Endothelial cell of umbilical vein (primary cell): ENCODE measurements at regions not wholly inside any gene's neighbourhood (a gene's known extent, or its start where the extent isn't known, plus 50 kb on each side); places are given as distances from the start of the nearest gene placed in this dataset.

ENCODE experiments used
- BruUV-seq: library from RNA; stranded (reverse); fragments of 400-500 nt; replicated peaks from 2 replicates; lab custom pipeline; 2021; lab: Mats Ljungman, UMichigan
- CTCF ChIA-PET: fragments of 300-600, 350-600 bp; sonication (Branson Sonifier 250); formaldehyde crosslinking; loops from one replicate; lab custom pipeline; 2021; ENCODE audit warnings: antibody characterized with exemption, inconsistent platforms; lab: Charles Lee
- POLR2A ChIA-PET: fragments of 300-600, 350-600 bp; sonication (Branson Sonifier 250); formaldehyde crosslinking; loops from one replicate; lab custom pipeline; 2021; ENCODE audit warnings: antibody characterized with exemption, inconsistent platforms; lab: Charles Lee
- DNase-seq: peaks from one replicate; pipeline ENCODE4 v3.0.0-alpha.2; 2011; ENCODE audit warnings: low read depth, low spot score
- FAIRE-seq: peaks from 2 replicates; lab custom pipeline; 2011; peaks lifted over from hg19 to GRCh38; lab: Jason Lieb, UNC
- H2AFZ ChIP-seq: 2 replicates; pipeline ENCODE4 v1.6.0; 2012; ENCODE audit warnings: low read depth, low read length, control low read depth, inconsistent platforms
- H3K27ac ChIP-seq: 2 replicates; pipeline ENCODE4 v1.5.1; 2011; ENCODE audit warnings: low read depth, mild to moderate bottlenecking, control low read depth, low read length, moderate library complexity; ENCODE audit not compliant: insufficient read depth
- H3K27me3 ChIP-seq, 2 experiments: 2 replicates each; pipeline versions ENCODE4 v1.6.0 to v1.6.1; 2011; ENCODE audit warnings: low read length in 2 of 2, mixed read lengths in 1 of 2; ENCODE audit not compliant: control insufficient read depth in 2 of 2, insufficient read depth in 2 of 2
- H3K36me3 ChIP-seq, 2 experiments: 2 replicates in 1 of 2; 3 replicates in 1 of 2; pipeline ENCODE4 v1.5.1; 2011; ENCODE audit warnings: low read length in 2 of 2, mild to moderate bottlenecking in 1 of 2, moderate library complexity in 1 of 2; ENCODE audit not compliant: control insufficient read depth in 2 of 2, insufficient read depth in 2 of 2; ENCODE audit errors: extremely low read depth in 1 of 2
- H3K4me1 ChIP-seq: 3 replicates; pipeline ENCODE4 v1.5.1; 2011; ENCODE audit warnings: mild to moderate bottlenecking, low read length; ENCODE audit not compliant: control insufficient read depth, insufficient read depth; ENCODE audit errors: extremely low read depth
- H3K4me2 ChIP-seq: 2 replicates; pipeline ENCODE4 v1.6.1; 2011; ENCODE audit warnings: low read length, control low read depth, mixed read lengths; ENCODE audit not compliant: insufficient read depth
- H3K4me3 ChIP-seq, 3 experiments: fragments of 200-600 bp in 1 of 3; sonication (generic), shearing (Covaris generic) in 1 of 3; replicated peaks in 1 of 3; 2 replicates each; pipeline ENCODE4 v1.5.1; 2011 to 2016; ENCODE audit warnings: control low read depth in 3 of 3, low read length in 3 of 3, mild to moderate bottlenecking in 2 of 3, inconsistent platforms in 1 of 3, low read depth in 1 of 3, moderate library complexity in 1 of 3; ENCODE audit not compliant: insufficient read depth in 1 of 3
- H3K79me2 ChIP-seq: 2 replicates; pipeline ENCODE4 v1.6.0; 2012; ENCODE audit warnings: low read length, inconsistent platforms; ENCODE audit not compliant: control insufficient read depth, insufficient read depth
- H3K9ac ChIP-seq: replicated peaks from 2 replicates; pipeline ENCODE3; 2011; ENCODE audit warnings: low read length, control low read depth; ENCODE audit not compliant: insufficient read depth; ENCODE audit errors: extremely low read depth
- H3K9me1 ChIP-seq: replicated peaks from 3 replicates; pipeline ENCODE4 v1.6.0; 2011; ENCODE audit warnings: mild to moderate bottlenecking, low read length; ENCODE audit not compliant: control insufficient read depth, insufficient read depth; ENCODE audit errors: extremely low read depth
- H3K9me3 ChIP-seq: replicated peaks from 2 replicates; pipeline ENCODE4 v1.5.1; 2012; ENCODE audit warnings: low read length, inconsistent platforms; ENCODE audit not compliant: control insufficient read depth, insufficient read depth
- H4K20me1 ChIP-seq: replicated peaks from 2 replicates; pipeline ENCODE3; 2011; ENCODE audit warnings: mild to moderate bottlenecking, low read length; ENCODE audit not compliant: control insufficient read depth, insufficient read depth; ENCODE audit errors: extremely low read depth
- EZH2 ChIP-seq: IDR thresholded peaks from 2 replicates; pipeline ENCODE4 v1.6.1; 2012; ENCODE audit warnings: borderline replicate concordance, low read depth, mild to moderate bottlenecking, moderate library complexity, low read length, inconsistent platforms; ENCODE audit not compliant: severe bottlenecking
- FOS ChIP-seq: IDR thresholded peaks from 2 replicates; pipeline ENCODE4 v1.6.1; 2011; ENCODE audit warnings: mild to moderate bottlenecking, low read length, moderate library complexity, borderline replicate concordance; ENCODE audit not compliant: insufficient read depth
- GATA2 ChIP-seq: IDR thresholded peaks from 2 replicates; pipeline ENCODE4 v1.7.0; 2011; ENCODE audit warnings: low read depth, mild to moderate bottlenecking, moderate library complexity, mixed read lengths, low read length; ENCODE audit not compliant: insufficient read length, insufficient read depth
- JUN ChIP-seq: IDR thresholded peaks from 2 replicates; pipeline ENCODE4 v1.6.1; 2011; ENCODE audit warnings: borderline replicate concordance, low read depth; ENCODE audit not compliant: insufficient read length, insufficient read depth
- MYC ChIP-seq: IDR thresholded peaks from one replicate; pipeline ENCODE4 v1.6.1; 2011; ENCODE audit warnings: mild to moderate bottlenecking, low read depth, low read length
- POLR2A ChIP-seq: IDR thresholded peaks from 2 replicates; pipeline ENCODE4 v1.6.1; 2012; ENCODE audit warnings: low read depth, mild to moderate bottlenecking, control low read depth, low read length
- POLR2AphosphoS5 ChIP-seq: IDR thresholded peaks from 2 replicates; pipeline ENCODE4 v1.6.1; 2012; ENCODE audit warnings: low read depth, mild to moderate bottlenecking, control low read depth, low read length, moderate library complexity; ENCODE audit not compliant: insufficient read depth
- dilution Hi-C: fragments of 300-500 bp; cut with MboI; formaldehyde crosslinking; loops from one replicate; pipeline ENCODE4 v1.15.0; 2019; ENCODE audit warnings: low sequenced_read_pairs; ENCODE audit not compliant: extremely low pct_ligation_motif_present
- intact Hi-C: fragments of 100-400 bp; cut with micrococcal nuclease; formaldehyde crosslinking; loops from one replicate; pipeline ENCODE4 v1.10.0; 2022
- TF ChIP-seq, protein P1 (sequence below): IDR thresholded peaks from 2 replicates; pipeline ENCODE4 v1.6.1; 2011; ENCODE audit not compliant: insufficient read depth, insufficient read length
- TF ChIP-seq, protein P2 (sequence below), 2 donors: IDR thresholded peaks; 1 replicate in 1 of 2; 2 replicates in 1 of 2; pipeline ENCODE4 v1.5.1; 2011; ENCODE audit warnings: low read length in 2 of 2, mild to moderate bottlenecking in 2 of 2, moderate library complexity in 2 of 2, control low read depth in 1 of 2, inconsistent platforms in 1 of 2, low read depth in 1 of 2; ENCODE audit not compliant: insufficient read depth in 1 of 2; ENCODE audit errors: extremely low read depth in 1 of 2

GRCh38 chr3:29092348-29092747 is 188.5 kb upstream of the RBMS3 start:
- H3K27ac ChIP-seq = peak overlapping the region; percentile 49
- H3K27me3 ChIP-seq = no peaks in the 10 kb centered on the region
- TF ChIP-seq GATA2 (no peak), EZH2 (no peak), POLR2AphosphoS5 (no peak)
- no peaks in the 10 kb centered on the region for H3K9me1 ChIP-seq
- peaks cover 16% of the 10 kb centered on the region for H3K4me1 ChIP-seq
- H3K9me3 ChIP-seq = no peaks in the 10 kb centered on the region
- ChIA-PET CTCF (no interaction called here), POLR2A (no interaction called here)
- intact Hi-C loops (loop anchor here (5.0 kb wide), 1 partner anchor 35 kb away; no protein-coding TSS in a partner anchor), dilution Hi-C loops (no loop called here)
- DNase-seq (no peak), FAIRE-seq (no peak)
- no peak overlapping the region for H3K4me3 ChIP-seq
- H3K36me3 ChIP-seq = no peaks in the 10 kb centered on the region
- H3K9ac ChIP-seq = no peak overlapping the region
- H3K4me2 ChIP-seq = no peak overlapping the region
- no peaks in the 10 kb centered on the region for H4K20me1 ChIP-seq
- BruUV-seq = no TSS peak
- no peaks in the 10 kb centered on the region for H3K79me2 ChIP-seq
- no peak overlapping the region for H2AFZ ChIP-seq

- Histone ChIP-seq H3K79me2 (no peaks in the 10 kb centered on the region), H3K27ac (no peak overlapping the region), H3K27me3 (no peaks in the 10 kb centered on the region), H3K4me2 (no peak overlapping the region), H3K36me3 (no peaks in the 10 kb centered on the region), H3K9ac (no peak overlapping the region), H2AFZ (no peak overlapping the region), H3K9me3 (no peaks in the 10 kb centered on the region), H3K4me3 (no peak overlapping the region), H3K9me1 (no peaks in the 10 kb centered on the region), H4K20me1 (no peaks in the 10 kb centered on the region), H3K4me1 (no peaks in the 10 kb centered on the region)
- TF ChIP-seq MYC (no peak), EZH2 (no peak), POLR2A (no peak), FOS (no peak), POLR2AphosphoS5 (no peak), JUN (no peak)
- TF ChIP-seq, protein P1, sequence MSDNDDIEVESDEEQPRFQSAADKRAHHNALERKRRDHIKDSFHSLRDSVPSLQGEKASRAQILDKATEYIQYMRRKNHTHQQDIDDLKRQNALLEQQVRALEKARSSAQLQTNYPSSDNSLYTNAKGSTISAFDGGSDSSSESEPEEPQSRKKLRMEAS = no peak
- TF ChIP-seq, protein P2, sequence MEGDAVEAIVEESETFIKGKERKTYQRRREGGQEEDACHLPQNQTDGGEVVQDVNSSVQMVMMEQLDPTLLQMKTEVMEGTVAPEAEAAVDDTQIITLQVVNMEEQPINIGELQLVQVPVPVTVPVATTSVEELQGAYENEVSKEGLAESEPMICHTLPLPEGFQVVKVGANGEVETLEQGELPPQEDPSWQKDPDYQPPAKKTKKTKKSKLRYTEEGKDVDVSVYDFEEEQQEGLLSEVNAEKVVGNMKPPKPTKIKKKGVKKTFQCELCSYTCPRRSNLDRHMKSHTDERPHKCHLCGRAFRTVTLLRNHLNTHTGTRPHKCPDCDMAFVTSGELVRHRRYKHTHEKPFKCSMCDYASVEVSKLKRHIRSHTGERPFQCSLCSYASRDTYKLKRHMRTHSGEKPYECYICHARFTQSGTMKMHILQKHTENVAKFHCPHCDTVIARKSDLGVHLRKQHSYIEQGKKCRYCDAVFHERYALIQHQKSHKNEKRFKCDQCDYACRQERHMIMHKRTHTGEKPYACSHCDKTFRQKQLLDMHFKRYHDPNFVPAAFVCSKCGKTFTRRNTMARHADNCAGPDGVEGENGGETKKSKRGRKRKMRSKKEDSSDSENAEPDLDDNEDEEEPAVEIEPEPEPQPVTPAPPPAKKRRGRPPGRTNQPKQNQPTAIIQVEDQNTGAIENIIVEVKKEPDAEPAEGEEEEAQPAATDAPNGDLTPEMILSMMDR (IDR thresholded peaks at IDR 0.05; ENCODE audit: extremely low read depth in 1 of 2, insufficient read depth in 1 of 2, low read depth in 1 of 2, low read length in 2 of 2) = no peak
- no TSS peak for BruUV-seq
- POLR2A ChIA-PET = no interaction called here
- CTCF ChIA-PET = interaction anchor here (1.0 to 1.3 kb wide), 2 partner anchors 38 to 183 kb away, joined by 4 to 5 read pairs; no protein-coding TSS in a partner anchor
- FAIRE-seq (no peak), DNase-seq (peak; percentile 42)
- intact Hi-C loops = no loop called here
- dilution Hi-C loops = no loop called here
Measured at GRCh38 chr3:29099296-29099695, 181.6 kb upstream of the RBMS3 start.
